ENCODE measurements at regions not wholly inside any gene's neighbourhood (a gene's known extent, or its start where the extent isn't known, plus 50 kb on each side); places are given as distances from the start of the nearest gene placed in this dataset.

DNA sequence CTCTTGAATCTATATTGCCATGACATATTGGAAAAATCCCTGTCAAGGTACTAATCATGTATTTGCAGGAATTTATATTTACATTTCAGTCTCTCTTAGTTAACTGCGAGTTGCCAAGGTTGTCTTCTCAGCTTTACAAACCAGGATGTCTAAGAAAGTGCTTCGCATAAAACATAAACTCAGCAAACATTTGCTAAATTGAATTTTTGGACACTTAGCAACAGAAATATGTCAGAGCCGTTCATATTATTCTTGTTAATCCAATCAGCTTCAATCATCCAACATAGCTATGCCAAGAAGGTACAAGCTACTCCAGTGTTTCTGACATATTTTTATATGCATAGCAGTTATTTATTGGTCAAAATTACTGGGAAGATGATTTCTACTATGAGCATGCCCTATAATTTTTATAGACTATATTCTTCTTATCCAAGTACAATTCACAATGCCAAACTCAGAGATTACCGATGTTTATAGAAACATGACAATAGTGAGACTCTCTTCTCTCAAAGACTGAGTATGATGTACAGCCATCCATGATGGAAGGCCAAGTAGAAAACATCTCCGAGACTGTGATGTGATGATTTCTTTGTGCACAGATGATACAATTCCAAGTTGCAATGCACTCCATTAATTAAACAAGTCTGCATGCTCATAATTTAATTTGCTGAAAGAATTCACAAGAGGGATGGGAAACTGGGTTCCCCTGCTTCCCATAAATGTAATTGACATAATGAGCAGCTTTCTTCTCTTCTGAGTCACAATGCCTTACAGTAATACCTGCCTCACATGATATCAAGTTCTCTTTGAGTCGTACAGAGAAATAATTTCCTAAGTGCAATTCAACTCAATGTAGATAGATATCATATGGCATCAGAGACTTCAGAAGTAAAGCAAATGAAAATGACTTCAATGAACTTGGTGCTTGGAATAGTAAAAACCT is 776.3 kb downstream of the EFNB2 start:
- Histone ChIP-seq H3K4me1 (ENCODE audit: insufficient read depth, poor library complexity, severe bottlenecking) (no peaks in the 10 kb centered on the region), H3K36me3 (ENCODE audit: low read depth) (no peaks in the 10 kb centered on the region), H3K4me3 (ENCODE audit: severe bottlenecking) (no peak overlapping the region), H3K27ac (ENCODE audit: poor library complexity, severe bottlenecking) (no peak overlapping the region), H3K9me3 (ENCODE audit: severe bottlenecking) (no peaks in the 10 kb centered on the region), H3K27me3 (ENCODE audit: insufficient read depth, poor library complexity, severe bottlenecking) (no peaks in the 10 kb centered on the region)
- TF ChIP-seq, protein P1, sequence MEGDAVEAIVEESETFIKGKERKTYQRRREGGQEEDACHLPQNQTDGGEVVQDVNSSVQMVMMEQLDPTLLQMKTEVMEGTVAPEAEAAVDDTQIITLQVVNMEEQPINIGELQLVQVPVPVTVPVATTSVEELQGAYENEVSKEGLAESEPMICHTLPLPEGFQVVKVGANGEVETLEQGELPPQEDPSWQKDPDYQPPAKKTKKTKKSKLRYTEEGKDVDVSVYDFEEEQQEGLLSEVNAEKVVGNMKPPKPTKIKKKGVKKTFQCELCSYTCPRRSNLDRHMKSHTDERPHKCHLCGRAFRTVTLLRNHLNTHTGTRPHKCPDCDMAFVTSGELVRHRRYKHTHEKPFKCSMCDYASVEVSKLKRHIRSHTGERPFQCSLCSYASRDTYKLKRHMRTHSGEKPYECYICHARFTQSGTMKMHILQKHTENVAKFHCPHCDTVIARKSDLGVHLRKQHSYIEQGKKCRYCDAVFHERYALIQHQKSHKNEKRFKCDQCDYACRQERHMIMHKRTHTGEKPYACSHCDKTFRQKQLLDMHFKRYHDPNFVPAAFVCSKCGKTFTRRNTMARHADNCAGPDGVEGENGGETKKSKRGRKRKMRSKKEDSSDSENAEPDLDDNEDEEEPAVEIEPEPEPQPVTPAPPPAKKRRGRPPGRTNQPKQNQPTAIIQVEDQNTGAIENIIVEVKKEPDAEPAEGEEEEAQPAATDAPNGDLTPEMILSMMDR (IDR thresholded peaks at IDR 0.05; ENCODE audit: poor library complexity, severe bottlenecking), result no peak
- no peak for DNase-seq (ENCODE audit: low spot score)
- ATAC-seq (ENCODE audit: low read depth), result no peak

DNA sequence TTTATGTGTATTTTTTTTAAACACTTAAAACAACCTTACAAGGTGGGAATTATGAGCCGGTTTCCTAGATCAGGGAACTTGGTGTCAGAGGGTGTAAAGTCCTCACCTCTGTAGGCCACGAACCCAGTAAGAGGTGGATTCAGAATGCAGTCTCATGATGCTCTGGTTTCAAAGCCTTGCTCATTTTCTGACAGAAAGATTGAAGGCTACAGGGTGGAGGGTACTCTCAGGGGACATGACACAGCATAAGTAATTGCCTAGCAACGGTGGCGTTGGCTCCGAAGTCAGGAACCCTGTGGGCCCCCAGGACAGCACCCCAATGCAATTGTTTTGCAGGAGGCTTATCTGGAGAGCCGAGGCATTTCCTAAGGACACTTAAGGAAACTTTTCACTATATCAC is 794.7 kb downstream of the EFNB2 start:
- Histone ChIP-seq H3K36me3 (ENCODE audit: low read depth) (no peaks in the 10 kb centered on the region), H3K4me1 (ENCODE audit: insufficient read depth, poor library complexity, severe bottlenecking) (no peaks in the 10 kb centered on the region), H3K27me3 (ENCODE audit: insufficient read depth, poor library complexity, severe bottlenecking) (no peaks in the 10 kb centered on the region), H3K9me3 (ENCODE audit: severe bottlenecking) (no peaks in the 10 kb centered on the region), H3K27ac (ENCODE audit: poor library complexity, severe bottlenecking) (no peak overlapping the region), H3K4me3 (ENCODE audit: severe bottlenecking) (no peak overlapping the region)
- DNase-seq (ENCODE audit: low spot score), result no peak
- no peak for ATAC-seq (ENCODE audit: low read depth)
- TF ChIP-seq, protein P1 (IDR thresholded peaks at IDR 0.05; ENCODE audit: poor library complexity, severe bottlenecking), result no peak

DNA sequence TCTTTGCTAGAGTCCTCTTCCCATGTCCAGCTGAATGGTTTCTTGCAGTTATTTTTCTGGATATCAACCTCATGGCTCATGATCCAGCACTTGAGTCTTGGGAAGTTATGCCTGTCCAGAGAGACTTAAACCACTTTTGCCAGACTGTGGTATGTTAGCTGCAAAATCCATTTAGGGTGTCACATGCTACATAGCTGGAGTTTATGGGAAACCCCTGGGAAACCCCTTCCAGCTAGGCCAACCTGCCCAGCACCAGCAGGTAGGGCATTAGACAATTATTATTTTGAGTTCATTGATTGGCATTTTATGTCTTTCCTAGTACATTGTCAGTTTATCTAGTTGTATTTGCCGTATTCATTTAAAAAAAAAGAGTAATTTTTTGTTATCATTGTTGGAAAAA is 797.8 kb downstream of the EFNB2 start:
- Histone ChIP-seq H3K4me3 (ENCODE audit: severe bottlenecking) (no peak overlapping the region), H3K4me1 (ENCODE audit: insufficient read depth, poor library complexity, severe bottlenecking) (no peaks in the 10 kb centered on the region), H3K27ac (ENCODE audit: poor library complexity, severe bottlenecking) (no peak overlapping the region), H3K36me3 (ENCODE audit: low read depth) (no peaks in the 10 kb centered on the region), H3K9me3 (ENCODE audit: severe bottlenecking) (no peaks in the 10 kb centered on the region), H3K27me3 (ENCODE audit: insufficient read depth, poor library complexity, severe bottlenecking) (no peaks in the 10 kb centered on the region)
- TF ChIP-seq, protein P1 (IDR thresholded peaks at IDR 0.05; ENCODE audit: poor library complexity, severe bottlenecking), result no peak
- ATAC-seq (ENCODE audit: low read depth) (no peak), DNase-seq (ENCODE audit: low spot score) (no peak)

DNA sequence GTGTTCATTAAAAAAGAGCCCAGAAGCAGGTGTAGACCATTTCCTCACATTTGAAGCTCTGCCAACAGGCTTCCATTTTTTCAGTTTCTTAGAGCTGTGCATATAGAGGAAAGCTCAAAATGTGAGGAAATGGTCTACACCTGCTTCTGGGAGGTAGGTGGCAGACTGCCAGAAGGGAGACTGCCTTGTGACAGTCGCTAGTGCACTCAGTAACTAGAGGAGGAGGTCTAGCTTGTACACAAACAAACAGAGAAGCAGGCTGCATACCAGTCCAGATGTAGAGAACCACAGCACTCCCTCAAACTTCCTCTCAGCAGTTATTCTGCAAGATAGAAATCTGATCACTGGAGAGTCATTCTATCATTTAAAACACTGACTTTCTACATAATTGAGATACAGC is 800.2 kb downstream of the EFNB2 start:
- TF ChIP-seq, protein P1 (IDR thresholded peaks at IDR 0.05; ENCODE audit: poor library complexity, severe bottlenecking), result no peak
- Histone ChIP-seq H3K27me3 (ENCODE audit: insufficient read depth, poor library complexity, severe bottlenecking) (no peaks in the 10 kb centered on the region), H3K9me3 (ENCODE audit: severe bottlenecking) (no peaks in the 10 kb centered on the region), H3K27ac (ENCODE audit: poor library complexity, severe bottlenecking) (no peak overlapping the region), H3K4me1 (ENCODE audit: insufficient read depth, poor library complexity, severe bottlenecking) (no peaks in the 10 kb centered on the region), H3K36me3 (ENCODE audit: low read depth) (no peaks in the 10 kb centered on the region), H3K4me3 (ENCODE audit: severe bottlenecking) (no peak overlapping the region)
- DNase-seq (ENCODE audit: low spot score), result no peak
- ATAC-seq (ENCODE audit: low read depth), result no peak

Measured in RWPE2 (cell line).